Urothelium cell line (cell line): ENCODE measurements at regions not wholly inside any gene's neighbourhood (a gene's known extent, or its start where the extent isn't known, plus 50 kb on each side); places are given as distances from the start of the nearest gene placed in this dataset.

Source experiments
- DNase-seq: peaks from one replicate; pipeline ENCODE4 v3.0.0; 2011; ENCODE audit warnings: low spot score, mixed read lengths
- FAIRE-seq: peaks from 2 replicates; lab custom pipeline; 2011; peaks lifted over from hg19 to GRCh38; lab: Jason Lieb, UNC

DNA sequence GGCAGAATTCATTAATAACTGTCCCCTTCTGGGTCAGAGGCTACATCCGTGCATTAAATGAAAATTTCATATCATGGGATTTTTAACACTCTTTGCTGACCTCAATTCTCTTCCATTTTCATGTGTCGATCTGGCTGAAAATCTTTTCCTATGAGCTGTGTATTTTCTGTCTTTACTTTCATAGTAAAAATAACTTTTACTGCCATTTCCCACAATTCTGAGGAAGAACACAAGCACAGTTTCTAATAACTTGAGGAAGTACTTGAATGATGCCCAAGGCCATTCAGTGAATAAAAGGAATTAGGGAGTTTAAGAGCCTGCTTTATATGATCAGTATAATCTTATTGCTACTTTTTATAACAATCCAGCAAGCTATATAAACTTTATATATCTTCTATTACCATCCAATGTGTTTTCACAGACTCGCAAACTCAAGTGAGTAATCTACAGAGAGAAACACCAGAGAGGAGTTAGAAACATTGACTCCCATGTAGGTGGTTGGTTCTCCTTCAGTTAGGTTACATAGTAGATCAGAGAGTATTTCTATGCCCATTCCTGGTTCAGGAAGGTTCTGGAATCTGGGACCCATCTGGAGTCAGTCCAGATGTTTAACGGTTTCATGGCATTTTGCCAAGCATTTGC lies 340.0 kb downstream of the FBXO15 start:
- FAIRE-seq (no peak), DNase-seq (no peak)

DNA sequence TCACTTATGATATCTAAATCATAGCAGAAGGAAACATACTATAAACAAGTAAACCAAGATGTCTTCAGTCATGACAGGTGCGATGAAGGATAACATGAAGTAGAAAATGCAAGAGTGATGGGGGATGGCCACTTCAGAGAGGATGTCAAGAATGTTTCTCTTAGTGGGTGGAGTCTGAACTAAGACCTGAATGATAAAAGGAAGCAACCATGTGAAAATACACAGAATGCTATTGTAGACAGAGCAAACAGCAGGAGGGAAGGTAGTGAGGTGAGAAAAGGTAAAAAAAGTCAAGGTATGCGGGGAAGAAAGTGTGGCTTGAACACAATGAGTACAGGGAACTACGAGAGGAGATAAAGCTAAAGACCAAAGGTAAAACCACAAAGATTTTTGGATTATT lies 341.6 kb downstream of the FBXO15 start:
- FAIRE-seq (no peak), DNase-seq (no peak)

DNA sequence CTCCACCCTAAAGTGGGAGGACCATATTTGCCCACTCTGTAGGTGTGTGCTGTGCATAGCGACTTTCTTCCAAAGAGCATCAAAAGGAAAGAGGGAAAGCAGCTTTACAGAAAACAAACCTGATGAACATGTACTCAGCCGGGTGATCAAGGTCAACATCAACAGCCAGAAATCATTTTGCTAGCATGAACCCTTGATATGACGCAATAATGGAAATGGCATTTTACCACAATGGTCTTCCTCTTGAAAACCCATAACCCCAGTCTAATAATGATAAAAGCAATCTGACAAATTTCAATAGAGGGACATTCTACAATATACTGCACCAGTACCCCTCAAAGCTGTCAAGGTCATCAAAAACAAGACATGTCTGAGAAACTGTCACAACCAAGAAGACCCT lies 350.2 kb downstream of the FBXO15 start:
- DNase-seq (no peak), FAIRE-seq (no peak)

DNA sequence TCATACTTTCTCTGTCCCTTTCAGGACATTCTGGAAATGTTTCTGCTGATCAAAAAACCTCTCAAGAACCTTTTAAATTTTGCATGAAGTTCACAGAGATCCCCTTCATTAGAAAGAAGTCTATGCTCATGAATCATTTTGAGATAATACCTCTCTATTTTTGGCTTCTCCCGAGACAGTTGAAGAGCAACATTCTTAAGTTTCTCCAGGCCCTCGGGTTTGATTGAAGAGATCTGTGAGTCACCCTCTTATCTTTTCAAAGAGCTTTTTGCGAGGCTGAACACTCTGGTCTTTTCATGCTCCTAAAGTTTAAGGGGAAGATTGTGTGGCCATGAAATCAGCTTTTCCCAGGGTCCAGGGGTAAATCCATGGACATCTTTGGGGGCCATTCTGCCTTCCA lies 354.2 kb downstream of the FBXO15 start:
- no peak for FAIRE-seq
- DNase-seq: peak; percentile 6

DNA sequence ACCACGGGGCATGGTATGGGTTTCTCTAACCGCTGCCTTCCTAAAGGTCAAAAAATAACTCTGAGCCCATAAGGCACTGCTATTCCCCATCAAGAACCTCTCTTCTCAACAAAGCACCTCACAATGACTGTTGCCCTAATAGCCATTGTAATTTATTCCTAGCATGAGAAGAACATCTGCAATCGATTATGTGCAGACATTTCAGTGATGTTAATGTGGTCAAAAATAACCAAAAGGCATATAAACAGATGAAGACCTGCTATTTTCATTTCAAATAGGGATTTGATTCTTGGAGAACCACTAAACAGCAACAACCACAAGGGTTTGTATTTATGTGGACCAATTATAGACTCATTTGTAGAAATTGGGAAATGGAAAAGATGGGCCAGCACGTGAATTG lies 356.6 kb downstream of the FBXO15 start:
- DNase-seq (no peak), FAIRE-seq (no peak)

DNA sequence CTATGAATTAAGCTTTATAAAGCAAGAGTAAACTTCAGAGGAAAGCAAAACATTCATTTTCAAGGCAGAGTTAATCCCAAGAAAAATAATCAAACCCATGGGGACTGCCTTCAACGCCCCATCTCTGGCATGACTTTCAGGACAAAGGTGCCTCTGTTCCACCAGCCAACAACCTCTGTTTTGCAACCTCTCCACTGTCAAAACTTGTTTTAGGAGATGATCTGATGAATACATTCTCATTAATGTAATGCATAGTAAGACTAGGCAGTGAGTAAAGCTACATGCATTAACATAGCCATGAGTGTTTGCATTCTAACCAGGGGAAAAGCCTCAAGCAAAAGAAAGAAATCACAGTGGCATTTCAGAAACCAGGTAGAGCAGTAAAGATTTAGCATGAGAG lies 357.0 kb downstream of the FBXO15 start:
- no peak for DNase-seq
- no peak for FAIRE-seq

DNA sequence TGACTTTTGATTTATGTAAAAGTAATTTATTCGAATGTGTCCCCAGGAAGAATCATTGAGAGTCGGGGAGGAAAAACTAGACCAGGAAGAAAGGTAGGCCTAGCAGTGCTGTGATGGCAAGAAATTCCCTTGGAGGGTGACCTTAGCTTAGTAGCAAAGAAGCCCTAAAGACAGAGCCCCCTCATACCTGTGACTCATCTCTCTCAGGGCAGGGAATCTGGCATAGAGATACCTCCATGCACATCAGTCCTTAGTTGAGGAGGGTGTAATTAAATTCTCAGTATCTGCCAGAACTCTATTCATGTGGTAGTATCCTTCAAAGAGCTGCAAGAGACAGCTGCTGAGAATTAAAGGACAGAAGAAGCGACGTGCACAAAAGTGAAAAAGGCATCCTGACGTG lies 360.3 kb downstream of the FBXO15 start:
- DNase-seq: no peak
- FAIRE-seq: no peak

DNA sequence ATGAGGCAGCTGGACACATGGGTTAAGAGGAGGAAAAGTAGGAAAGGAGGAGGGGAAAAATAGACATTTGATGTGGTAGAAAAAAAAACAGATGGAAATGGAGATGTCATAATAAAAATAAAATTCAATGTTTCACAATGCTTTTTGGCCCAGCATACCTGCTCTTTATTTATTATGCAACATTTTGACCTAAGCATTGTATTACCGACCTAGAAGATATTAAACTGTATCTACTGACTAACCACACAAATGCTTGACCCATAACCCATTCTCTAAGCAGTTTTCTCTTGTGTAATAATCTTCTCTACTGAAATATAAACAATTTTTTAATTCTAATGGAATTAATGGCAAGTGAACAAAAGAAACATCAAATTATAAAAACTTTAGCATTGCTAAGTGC lies 362.3 kb downstream of the FBXO15 start:
- no peak for FAIRE-seq
- DNase-seq: no peak

DNA sequence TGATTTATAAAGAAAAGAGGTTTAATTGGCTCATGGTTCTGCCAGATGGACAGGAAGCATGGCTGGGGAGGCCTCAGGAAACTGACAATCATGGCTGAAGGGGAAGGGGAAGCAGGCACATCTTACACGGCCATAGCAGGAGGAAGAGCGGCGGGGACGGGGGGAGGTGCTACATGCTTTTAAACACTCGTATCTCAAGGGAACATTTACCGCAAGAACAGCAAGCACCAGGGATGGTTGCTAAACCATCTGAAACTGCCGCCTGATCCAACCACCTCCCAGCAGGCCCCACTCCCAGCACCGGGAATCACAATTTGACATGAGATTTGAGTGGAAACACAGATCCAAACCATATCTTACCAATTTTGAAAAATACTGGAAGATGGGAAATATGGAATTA lies 362.8 kb downstream of the FBXO15 start:
- FAIRE-seq (no peak), DNase-seq (no peak)

DNA sequence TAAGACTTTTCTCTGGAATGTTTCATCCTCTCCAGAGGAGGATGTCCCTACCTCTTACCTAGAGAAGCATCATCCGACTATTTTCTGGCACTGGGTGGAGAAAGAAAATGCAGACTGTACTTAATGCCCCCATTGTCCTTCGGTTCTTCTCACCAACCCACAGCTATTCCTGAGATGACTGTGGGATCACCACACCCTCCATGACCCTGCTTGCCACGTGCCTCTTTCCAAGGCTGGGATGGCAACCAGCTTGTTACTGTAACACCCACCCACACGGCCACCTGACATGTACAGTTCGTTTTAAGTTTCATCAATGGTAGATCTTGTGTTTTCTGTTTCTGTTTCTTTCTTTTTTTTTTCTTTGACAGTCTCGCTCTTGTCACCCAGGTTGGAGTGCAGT lies 365.2 kb downstream of the FBXO15 start:
- DNase-seq: no peak
- FAIRE-seq: no peak

DNA sequence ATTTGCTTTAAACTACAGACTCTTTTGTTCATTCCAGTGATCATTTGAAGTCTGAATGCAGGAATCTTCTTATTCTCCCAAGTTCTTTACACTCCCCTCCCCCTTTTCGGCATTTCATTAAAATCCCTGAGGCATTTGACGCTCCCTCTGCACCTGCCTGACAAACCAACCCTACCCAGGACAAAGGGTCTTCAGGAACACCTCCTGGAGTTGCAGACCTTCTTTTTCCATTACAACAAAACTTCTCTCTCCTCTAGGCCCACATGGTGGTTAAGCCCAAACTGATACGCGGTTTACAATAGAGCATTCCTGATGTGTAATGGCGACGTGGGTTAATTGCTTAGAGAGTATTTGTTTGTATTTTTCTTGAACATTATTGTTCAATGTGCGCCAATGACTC lies 367.4 kb downstream of the FBXO15 start:
- no peak for DNase-seq

DNA sequence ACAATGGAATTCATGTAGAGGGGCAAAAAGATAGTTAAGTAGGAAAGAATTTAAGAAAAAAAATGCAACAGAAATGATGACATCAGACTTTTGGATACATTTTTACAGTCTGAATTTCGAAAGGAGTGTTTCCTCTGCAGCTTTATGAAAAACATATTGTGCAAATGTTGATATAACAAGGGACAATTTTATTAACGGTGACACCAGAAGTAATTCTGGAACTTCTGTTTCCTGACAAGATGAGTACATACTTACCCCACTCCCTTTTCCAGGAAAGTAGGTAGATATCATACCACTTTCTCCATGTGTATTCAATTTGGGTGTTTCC lies 369.6 kb downstream of the FBXO15 start:
- DNase-seq: no peak
- no peak for FAIRE-seq

More for the DNA sequence above, 367.4 kb downstream of the FBXO15 start:
- no peak for FAIRE-seq

DNA sequence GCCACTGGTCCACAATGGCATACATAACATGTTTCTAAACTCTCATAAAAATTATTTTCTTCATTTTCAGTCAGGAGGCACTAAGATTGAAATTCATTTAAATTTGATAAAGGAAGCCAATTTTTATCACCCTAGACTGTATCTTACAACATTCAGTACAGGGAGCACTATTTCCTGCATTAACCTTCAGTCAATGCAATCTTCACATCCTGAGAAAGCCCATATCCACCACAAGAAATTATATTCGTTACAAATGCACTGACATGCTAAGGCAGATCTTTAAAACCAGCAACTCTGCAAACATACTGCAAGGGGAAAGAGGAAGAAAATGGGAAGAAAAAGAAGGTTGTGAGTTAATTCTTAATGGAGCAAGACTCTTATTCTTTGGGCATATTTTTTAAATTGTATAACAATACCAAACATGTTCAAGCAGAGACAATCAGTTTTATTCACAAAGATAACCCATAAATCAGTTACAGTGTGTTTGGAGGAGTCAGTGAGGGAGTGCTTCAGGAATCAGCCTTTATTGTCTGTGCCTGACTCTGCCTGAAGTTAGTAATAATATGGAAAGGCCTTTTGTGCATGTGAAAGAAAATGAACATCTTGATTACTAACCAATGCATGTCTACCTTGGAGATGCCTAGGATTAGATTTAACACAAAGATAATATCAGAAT lies 370.1 kb downstream of the FBXO15 start:
- DNase-seq (no peak), FAIRE-seq (no peak)

DNA sequence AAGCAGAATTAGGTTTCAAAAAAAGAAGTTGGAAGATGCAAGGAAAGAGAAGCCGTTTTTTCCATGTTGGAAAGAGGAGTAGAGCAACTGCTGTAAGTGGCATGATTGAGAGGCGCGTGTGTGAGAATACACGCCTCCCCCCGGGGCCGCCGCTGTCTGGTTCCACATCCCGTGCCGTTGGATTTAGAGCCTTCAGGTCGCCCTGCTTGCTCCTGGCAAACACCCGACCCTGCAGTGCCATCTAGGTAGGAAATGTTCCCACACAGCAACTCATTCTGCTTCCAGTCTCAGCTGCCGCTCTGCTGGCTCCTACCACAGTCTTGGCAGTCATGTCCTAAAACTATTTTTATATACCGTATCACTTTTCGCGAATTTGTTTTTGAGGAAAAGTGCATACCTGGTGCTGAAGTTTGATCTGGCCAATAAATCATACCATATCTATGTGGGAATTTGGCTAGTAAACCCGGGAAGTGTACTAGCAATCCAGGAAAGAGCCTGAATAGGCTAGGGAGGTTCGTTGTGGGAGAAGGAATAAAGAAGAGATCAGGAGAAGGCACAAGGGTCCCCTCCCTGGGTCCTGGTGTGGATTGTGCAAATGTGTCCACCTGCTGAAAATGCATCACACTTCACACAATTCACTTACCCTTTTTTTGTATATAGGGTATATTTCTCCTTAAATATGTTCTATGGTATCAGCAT lies 372.7 kb downstream of the FBXO15 start:
- DNase-seq: peak; percentile 70
- FAIRE-seq: no peak

DNA sequence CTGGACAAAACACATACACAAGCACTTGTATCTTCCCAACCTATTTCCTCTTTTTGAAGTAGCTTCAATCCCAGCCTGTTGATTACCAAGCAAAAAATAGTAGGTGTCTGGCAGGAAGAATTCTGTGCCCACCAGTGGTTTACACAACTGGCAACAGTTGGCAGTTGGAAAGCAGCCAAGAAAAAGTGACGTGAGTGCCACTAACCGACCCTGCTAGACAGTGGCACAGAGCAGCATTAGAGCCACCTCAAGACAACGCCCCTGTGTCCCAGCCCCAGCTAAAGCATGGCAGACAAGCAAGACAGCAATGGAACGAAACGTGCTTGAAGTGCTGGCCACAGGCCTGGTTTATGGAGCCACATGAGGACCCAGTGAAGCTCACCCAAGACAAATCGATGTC lies 379.6 kb downstream of the FBXO15 start:
- no peak for FAIRE-seq
- no peak for DNase-seq

DNA sequence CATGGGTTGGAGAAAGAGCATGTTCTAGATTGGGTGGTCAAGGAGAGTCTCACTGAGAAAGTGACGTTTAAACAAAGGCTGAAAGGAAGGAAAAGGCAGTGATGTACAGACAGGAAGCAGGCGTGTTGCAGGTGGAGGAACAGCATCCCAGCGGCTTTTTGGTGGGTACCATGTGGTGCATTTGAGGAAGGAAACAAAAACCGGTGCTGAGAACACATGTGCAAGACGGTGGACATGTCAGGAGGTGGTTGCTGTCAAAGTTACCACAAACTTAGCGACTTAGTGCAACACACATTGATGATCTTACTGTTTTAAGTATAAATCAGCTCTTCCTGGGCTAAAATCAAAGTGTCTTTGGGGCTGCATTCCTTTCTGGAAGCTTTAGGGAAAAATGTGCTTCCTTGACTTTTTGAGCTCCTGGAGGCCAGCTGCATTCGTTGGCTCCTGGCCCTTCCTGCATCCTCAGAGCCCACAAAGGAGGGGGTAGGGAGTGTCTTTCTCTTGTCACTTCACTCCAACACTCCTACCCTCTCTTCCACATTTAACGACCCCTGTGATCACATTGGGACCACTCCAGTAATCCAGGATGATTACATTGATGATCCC lies 380.6 kb downstream of the FBXO15 start:
- DNase-seq: no peak

DNA sequence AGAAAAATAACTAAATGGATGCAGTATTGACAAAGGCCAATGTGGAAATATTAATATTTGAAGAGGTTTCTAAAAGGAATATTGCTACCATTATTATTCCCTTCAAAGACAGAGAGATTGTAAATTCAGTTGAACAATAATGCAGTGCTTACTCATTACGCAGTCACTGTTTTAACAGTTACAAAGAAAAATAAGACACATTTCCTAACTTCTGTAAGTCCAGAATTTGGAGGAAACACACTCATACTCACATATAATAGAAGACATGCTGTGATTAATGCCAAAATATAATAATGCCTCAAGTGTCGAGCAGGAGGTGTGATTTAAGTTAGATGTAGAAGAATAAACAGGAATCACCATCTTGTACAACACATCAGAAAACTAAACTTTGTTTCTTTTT lies 389.2 kb downstream of the FBXO15 start:
- DNase-seq (no peak), FAIRE-seq (no peak)

More for the DNA sequence above, 380.6 kb downstream of the FBXO15 start:
- FAIRE-seq: no peak

DNA sequence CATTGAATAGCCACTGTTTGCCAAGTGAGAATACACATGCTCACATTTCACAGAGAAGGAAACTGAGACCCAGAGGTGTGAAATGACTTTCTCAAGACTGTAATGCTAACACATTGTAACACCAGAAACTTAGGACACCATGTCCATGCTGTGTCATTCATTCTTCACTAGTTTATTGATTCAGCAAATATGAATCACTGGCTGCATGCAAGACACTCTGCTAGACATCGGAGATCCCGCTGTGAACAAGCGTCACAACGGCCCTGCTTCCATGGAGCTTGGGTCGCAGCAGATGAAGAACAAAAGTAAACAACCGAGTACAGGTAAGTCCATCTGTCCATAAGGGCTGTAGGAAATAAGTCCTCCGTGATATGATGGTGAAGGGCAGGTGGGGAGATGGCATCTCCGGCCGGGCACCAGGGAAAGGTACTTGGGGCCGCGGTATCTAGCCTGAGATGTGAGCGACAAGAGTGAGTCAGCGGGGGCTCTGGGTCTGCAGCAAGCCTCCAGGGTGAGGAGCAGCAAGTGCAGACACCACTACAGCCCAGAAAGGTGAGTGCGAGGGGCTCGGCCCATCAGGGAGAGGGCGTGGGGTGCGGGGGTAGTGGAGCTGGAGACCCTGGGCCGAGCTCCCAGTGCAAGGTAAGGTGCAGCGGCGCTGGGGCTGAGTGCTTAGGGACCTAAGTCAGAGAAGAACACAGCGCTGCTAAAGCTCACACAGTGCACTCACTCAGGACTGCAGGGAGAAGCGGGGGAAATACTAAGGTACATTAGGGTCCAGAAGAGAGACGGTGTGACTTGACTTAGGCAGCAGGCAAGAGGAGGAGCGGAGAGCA lies 391.2 kb downstream of the FBXO15 start:
- FAIRE-seq (no peak), DNase-seq (no peak)

DNA sequence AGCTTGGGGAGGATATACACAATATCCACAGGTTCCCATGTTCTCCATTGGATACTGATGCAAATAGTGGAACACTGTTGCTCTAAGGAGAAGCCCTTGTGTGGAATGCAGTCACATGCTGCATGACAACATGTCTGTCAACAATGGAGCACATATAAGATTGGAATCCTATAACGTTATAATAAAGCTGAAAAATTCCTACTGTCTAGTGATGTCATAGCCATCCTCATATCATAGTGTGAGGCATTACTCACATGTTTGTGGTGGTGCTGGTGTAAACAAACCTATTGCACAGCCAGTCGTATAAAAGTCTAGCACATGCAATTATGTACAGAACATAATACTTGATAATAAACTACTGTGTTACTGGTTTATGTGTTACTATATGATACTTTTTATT lies 394.7 kb downstream of the FBXO15 start:
- DNase-seq: no peak
- no peak for FAIRE-seq

DNA sequence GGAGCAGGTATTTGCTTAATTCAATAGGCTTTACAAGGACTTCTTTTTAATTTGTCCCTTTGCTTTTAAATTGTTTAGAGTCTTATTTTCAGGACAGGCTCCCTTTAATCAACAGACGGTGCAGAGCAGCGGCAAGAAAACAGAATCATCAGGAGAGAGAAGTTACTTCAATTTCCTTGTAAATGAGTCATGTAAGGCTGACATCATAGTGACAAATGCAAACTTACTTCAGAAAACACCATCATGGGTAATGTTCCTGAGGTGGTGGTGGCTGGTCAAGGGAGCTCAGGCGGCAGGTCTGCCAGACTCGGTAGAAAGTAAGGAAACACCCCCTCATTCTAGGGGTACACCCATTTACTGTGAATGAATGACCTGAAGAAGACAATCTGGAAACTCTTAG lies 395.1 kb downstream of the FBXO15 start:
- peak; percentile 23 for DNase-seq
- no peak for FAIRE-seq

DNA sequence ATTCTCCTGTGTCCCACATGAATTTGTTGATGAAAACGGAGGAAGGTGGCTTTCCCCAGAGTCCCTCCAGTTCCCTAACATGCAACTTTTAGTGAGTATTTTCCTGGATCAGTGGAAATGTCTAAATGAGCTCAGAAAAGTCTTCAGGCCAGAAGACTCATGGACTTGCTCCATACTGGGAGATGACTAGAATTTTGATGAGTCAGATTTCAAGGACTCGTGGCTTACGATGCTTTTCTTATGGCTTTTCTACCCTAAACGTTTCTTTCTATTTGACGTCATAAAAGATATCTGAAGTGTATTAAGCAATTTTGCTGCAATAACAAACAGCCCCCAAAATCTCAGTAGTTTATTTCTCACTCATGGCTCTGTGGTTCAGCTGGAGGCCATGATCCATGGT lies 397.6 kb downstream of the FBXO15 start:
- DNase-seq: no peak
- no peak for FAIRE-seq
